Medulla oblongata (tissue), 1 donor: ENCODE measurements at regions not wholly inside any gene's neighbourhood (a gene's known extent, or its start where the extent isn't known, plus 50 kb on each side); places are given as distances from the start of the nearest gene placed in this dataset.

Experiments
- DNase-seq: peaks from one replicate; pipeline ENCODE4 v3.0.0-alpha.2; 2015; ENCODE audit errors: extremely low spot score

DNA sequence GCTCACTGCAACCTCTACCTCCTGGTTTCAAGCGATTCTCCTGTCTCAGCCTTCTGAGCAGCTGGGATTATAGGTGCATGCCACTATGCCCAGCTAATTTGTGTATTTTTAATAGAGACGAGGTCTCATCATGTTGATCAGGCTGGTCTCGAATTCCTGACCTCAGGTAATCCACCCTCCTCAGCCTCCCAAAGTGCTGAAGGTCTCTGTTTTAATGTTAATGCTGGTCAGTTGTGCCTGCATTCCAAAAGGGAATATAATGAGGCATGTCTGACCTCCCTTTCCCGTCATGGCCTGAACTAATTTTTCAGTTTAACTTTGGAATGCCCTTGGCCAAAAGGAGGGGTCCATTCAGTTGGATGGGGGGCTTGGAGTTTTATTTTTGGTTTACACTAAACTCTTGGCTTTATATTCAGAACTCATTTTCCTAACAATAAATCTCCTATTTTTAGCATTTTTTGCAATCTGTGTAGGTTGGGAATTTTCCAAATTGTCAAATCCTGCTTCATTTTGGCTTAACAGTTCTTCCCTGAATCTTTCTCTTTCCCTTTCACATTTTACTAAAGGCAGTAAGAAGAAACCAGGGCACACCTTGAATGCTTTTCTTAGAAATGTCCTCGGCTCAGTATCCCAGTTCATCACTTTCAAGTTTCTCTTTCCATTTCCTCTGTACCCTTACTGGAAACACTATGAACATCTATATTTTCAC, 1175.5 kb downstream of the MAT2B start:
- DNase-seq = no peak

DNA sequence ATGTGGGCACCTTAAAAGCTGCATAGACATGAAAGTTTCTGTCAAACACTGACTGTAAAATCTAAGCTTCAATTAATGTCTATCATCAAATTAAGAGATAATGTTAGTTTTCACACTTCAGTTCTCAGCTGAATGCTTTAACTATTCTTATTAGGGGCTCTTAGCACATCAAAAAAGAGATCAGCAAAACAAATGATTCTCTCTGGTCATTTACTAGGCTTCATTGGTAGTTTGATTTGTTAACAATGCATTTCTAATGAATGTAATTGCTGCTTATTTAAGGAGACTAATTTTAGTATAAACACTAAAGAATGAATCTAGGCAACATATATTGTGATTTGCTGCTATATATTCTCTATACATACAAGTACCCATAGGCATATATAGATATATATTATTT, 1182.0 kb downstream of the MAT2B start:
- no peak for DNase-seq

DNA sequence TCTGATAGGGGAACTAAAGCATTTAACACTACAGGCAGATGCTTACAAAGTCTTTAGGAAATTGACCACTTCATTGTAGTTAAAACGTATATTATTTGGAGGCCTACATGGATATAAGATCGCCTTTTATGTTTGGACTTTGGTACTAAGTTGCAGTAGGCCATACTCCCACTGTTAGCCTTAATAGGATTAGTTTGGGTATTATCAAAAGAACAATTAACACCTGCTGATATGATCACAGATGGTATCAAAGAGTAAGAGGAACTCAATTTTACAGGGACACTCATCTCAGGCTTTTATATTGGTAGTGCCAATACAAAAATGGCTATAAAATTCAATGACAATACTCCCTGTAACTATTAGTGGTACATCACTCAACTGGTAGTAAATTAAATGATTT, 1183.0 kb downstream of the MAT2B start:
- no peak for DNase-seq

DNA sequence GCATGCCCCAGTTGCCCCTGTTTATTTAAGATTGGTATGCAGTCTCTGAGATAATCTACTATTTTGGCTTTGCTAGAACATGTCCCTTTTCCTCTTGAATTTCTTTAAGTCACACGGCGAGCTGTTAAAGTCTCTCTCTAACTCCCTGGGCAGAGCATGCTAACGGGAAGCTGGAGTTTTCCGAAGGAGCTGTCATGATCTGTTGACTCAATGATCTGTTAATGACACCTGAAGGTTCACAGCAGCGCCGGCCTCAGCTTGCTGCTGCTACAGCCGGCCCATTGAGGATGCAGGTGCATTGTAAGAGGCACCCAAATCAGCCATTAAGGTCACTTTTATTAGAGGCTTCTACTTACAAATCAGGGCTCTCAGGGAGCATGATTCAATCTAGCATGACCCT, 1203.4 kb downstream of the MAT2B start:
- no peak for DNase-seq

GRCh38 chr5:164713682-164714081, 1208.3 kb downstream of the MAT2B start:
- no peak for DNase-seq

DNA sequence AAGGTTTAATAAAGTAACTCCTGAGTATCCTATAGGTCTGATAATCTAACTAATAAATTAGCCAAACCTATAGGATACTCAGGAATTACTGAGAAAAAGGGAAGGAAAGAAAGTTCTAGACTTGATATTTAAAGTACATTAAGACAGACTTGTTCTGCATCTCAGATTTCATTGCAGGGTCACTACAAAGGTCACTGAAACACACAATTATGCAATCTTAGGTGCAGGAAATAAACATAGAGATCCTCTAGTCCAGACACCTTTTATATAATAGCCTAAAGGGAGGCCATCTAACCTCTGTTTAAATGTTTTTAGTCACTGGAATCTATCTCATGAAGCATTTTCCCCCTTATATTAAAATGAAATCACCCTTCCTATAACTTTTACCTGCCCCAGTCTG, 1215.7 kb downstream of the MAT2B start:
- DNase-seq = no peak

GRCh38 chr5:164721656-164722055, 1216.2 kb downstream of the MAT2B start:
- DNase-seq = no peak

DNA sequence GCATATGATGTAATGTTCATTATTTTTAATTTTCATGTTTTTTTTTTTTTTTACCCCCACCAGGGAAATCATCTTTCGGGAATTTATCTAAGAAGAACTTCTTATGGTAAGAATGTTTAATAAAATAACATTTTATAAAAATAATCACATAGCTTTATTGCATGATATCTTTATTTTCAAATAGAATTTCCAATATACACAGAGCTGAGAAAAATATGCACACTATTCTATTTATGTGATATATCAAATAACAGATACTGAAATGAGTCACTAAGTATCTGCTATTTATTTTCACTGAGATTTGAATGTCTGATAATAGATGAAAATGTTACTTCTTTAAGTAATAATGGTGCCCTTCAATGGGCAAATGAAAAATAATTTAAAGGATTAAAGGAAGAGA, 1217.3 kb downstream of the MAT2B start:
- DNase-seq = no peak

DNA sequence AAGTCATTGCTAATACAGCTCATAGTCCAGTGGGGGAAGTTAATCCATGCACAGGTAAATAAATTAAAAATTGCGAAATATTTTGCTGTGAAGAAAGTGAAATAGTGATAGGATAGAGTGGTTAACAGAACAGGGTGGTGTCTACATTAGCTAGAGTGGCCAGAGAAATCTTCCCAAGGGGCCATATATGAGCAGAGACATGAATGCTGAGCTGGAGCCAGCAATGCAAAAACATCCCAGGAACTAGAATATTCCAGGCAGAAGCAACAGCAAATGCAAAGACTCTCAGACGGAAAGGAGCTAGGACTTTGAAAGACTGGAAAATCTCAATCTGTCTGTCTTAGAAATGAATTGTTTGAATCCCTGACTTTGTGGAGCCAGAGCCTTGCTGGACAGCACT, 1221.6 kb downstream of the MAT2B start:
- no peak for DNase-seq

- no peak for DNase-seq
Measured at GRCh38 chr5:164728733-164729132, 1223.3 kb downstream of the MAT2B start.

GRCh38 chr5:164735334-164735733, 1229.9 kb downstream of the MAT2B start:
- DNase-seq = no peak

DNA sequence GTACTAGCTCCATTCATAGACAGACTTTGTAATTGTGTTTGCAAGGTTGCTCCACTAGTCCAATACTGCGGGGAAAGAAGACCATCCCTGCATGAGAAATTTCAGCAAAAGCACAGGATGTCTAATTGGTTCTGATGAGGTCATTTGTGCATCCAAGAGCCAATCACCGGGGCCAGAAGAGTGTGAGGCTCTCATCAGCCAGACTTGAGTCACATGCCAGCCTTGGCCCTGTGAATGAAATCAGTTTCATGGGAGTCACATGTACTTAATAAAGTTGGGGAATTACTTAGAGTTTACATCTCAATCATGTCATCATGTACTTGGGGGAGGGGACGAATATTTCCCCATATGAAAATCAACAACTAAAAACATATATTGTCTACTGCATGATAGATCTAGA, 1236.0 kb downstream of the MAT2B start:
- DNase-seq = no peak

DNA sequence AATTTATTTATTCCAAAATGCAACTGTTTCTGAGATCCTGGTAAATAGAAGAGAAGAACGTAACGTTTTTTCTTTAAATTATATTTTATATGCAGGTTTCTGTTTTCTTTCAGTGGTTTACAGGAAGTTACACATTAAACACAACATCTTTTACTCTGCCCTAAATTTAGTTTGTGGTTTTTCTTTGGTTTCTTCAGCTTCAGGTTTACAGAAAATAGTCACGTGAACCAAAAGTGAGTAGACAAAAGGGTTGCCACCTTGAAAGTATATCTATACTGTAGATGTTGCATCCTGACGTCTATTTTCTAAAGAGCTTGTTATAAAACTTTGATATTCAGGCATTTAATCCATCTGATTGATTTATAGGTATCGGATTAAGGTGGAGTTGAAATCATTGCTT, 1236.6 kb downstream of the MAT2B start:
- no peak for DNase-seq

GRCh38 chr5:164746723-164747122, 1241.3 kb downstream of the MAT2B start:
- DNase-seq = no peak

- no peak for DNase-seq
Measured at GRCh38 chr5:164747371-164747770, 1242.0 kb downstream of the MAT2B start.

- no peak for DNase-seq
Measured at GRCh38 chr5:164748861-164749260, 1243.4 kb downstream of the MAT2B start.

DNA sequence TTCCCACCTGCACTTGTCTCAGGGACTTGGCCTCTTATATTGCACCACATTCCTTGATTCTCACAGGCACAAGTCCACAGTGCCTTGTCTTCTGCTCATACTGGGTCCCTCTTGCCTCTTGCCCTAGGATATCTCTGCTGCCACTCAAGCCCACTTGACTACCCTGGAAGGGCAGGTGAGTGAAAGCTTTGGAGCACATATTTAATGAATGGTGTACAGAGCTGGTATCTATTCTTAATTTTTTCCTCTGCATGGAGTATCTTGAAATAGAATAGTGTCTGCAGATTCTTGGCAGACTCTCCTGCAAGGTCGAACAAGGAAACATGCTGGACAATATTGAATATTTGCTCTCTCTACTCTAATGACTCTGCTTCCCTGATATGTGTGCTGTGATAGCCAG, 1248.0 kb downstream of the MAT2B start:
- no peak for DNase-seq

- DNase-seq = no peak
Measured at GRCh38 chr5:164763206-164763605, 1257.8 kb downstream of the MAT2B start.

GRCh38 chr5:164772122-164772521, 1266.7 kb downstream of the MAT2B start:
- DNase-seq = no peak

GRCh38 chr5:164784230-164784629, 1278.8 kb downstream of the MAT2B start:
- no peak for DNase-seq

GRCh38 chr5:164798110-164798509, 1292.7 kb downstream of the MAT2B start:
- DNase-seq = no peak

- no peak for DNase-seq
Measured at GRCh38 chr5:164799391-164799790, 1294.0 kb downstream of the MAT2B start.

DNA sequence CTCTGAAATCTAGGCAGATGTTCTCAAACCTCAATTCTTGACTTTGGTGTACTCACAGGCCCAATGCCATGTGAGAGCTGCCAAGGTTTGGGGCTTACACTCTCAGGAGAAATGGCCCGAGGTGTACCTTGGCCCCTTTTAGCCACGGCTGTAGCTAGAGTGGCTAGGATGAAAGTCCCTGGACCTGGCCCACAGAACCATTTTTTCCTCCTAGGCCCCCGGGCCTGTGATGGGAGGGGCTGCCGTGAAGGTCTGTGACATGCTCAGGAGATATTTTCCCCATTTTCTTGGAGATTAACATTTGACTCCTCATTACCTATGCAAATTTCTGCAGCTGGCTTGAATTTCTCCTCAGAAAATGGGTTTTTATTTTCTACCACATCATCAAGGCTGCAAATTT, 1296.5 kb downstream of the MAT2B start:
- DNase-seq = no peak

DNA sequence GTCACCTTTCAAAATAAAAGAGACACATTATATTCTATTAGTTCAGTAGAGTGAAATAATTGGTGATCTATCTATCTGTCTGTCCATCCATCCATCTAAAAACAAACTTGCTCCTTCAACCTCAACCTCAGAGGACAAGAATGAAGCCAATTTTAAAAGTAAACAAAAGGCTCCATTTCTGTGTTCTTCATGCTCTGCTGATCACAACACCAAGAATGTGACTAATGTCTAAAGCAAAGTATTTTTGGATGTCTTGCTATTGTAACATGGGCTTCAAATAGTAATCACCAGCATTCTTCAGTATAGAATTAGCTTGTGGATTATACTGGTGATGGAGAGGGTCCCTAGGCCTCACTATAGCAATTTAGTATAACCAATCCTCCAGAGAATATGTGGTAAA, 1304.4 kb downstream of the MAT2B start:
- no peak for DNase-seq
